GM12878 (cell line): ENCODE measurements at regions not wholly inside any gene's neighbourhood (a gene's known extent, or its start where the extent isn't known, plus 50 kb on each side); places are given as distances from the start of the nearest gene placed in this dataset.

Experiments
- ATAC-seq: fragments of 200-7000 bp; cut with Tn5 transposase; 3 replicates; pipeline ENCODE4 v1.9.1; 2020; ENCODE audit warnings: mild to moderate bottlenecking, moderate library complexity
- BruUV-seq: library from RNA; stranded (reverse); fragments of 400-500 nt; replicated peaks from 2 replicates; lab custom pipeline; 2021; lab: Mats Ljungman, UMichigan
- CTCF ChIA-PET: fragments of 300-600 bp; sonication (Branson Sonifier 250); formaldehyde crosslinking; extraction: SDS; loops from one replicate; lab custom pipeline; 2021; ENCODE audit warnings: inconsistent platforms; lab: Yijun Ruan, JAX
- POLR2A ChIA-PET: fragments of 350-600 bp; formaldehyde crosslinking; extraction: SDS; loops from one replicate; lab custom pipeline; 2021; ENCODE audit warnings: inconsistent platforms; lab: Charles Lee
- RAD21 ChIA-PET: fragments of 300-600 bp; sonication (Branson Sonifier 250); formaldehyde crosslinking; loops from one replicate; lab custom pipeline; 2023; ENCODE audit warnings: antibody characterized with exemption; ENCODE audit not compliant: unreplicated experiment; lab: Charles Lee
- SMC1A ChIA-PET: fragments of 300-600 bp; sonication (Branson Sonifier 250); formaldehyde crosslinking; loops from one replicate; lab custom pipeline; 2023; ENCODE audit not compliant: unreplicated experiment, uncharacterized antibody; lab: Charles Lee
- DNase-seq: peaks from one replicate; pipeline ENCODE4 v3.0.0-alpha.2; 2011; ENCODE audit warnings: low read depth, low spot score
- FAIRE-seq: peaks from 3 replicates; lab custom pipeline; 2011; peaks lifted over from hg19 to GRCh38; lab: Jason Lieb, UNC
- H2AFZ ChIP-seq: 2 replicates; pipeline ENCODE4 v1.6.0; 2011; ENCODE audit warnings: low read depth, low read length, control low read depth; ENCODE audit not compliant: control insufficient read depth
- H3K27ac ChIP-seq: 2 replicates; pipeline ENCODE4 v1.5.1; 2011; ENCODE audit warnings: control low read depth; ENCODE audit not compliant: control insufficient read depth, insufficient read depth
- H3K27me3 ChIP-seq, 2 experiments: replicated peaks in 1 of 2; 2 replicates each; pipeline versions ENCODE4 v1.6.0 to v1.6.1; 2011; ENCODE audit warnings: low read length in 1 of 2; ENCODE audit not compliant: control insufficient read depth in 2 of 2, insufficient read depth in 2 of 2
- H3K36me3 ChIP-seq, 2 experiments: 2 replicates each; pipeline ENCODE4 v1.5.1; 2011; ENCODE audit warnings: low read length in 1 of 2; ENCODE audit not compliant: control insufficient read depth in 2 of 2, insufficient read depth in 2 of 2
- H3K4me1 ChIP-seq: 2 replicates; pipeline ENCODE4 v1.6.1; 2011; ENCODE audit warnings: mild to moderate bottlenecking, low read length, moderate library complexity, mixed read lengths; ENCODE audit not compliant: control insufficient read depth, insufficient read depth
- H3K4me2 ChIP-seq: 2 replicates; pipeline ENCODE4 v1.6.0; 2011; ENCODE audit warnings: control low read depth; ENCODE audit not compliant: control insufficient read depth, insufficient read depth
- H3K4me3 ChIP-seq: fragments of 200-600 bp; sonication (generic); 2 replicates; pipeline ENCODE4 v1.5.1; 2016
- H3K79me2 ChIP-seq: 2 replicates; pipeline ENCODE4 v1.6.0; 2011; ENCODE audit warnings: low read length; ENCODE audit not compliant: control insufficient read depth, insufficient read depth
- H3K9ac ChIP-seq: 2 replicates; pipeline ENCODE4 v1.8.0; 2011; ENCODE audit warnings: low read length, control low read depth, mixed read lengths; ENCODE audit not compliant: control insufficient read depth, insufficient read depth
- H3K9me3 ChIP-seq: replicated peaks from 3 replicates; pipeline ENCODE4 v1.5.1; 2011; ENCODE audit warnings: mild to moderate bottlenecking, low read length; ENCODE audit not compliant: control insufficient read depth, insufficient read depth
- H4K20me1 ChIP-seq: 2 replicates; pipeline ENCODE4 v1.6.0; 2011; ENCODE audit not compliant: control insufficient read depth, insufficient read depth
- ASH2L ChIP-seq: fragments of 300-600, 200-600 bp; sonication (generic); IDR thresholded peaks from 2 replicates; pipeline ENCODE4 v1.6.1; 2017; ENCODE audit warnings: low read depth, mild to moderate bottlenecking, borderline replicate concordance
- BCLAF1 ChIP-seq: fragments of 450-650 bp; IDR thresholded peaks from 2 replicates; pipeline ENCODE4 v1.6.1; 2017; ENCODE audit warnings: antibody characterized with exemption, mild to moderate bottlenecking, moderate library complexity
- KDM1A ChIP-seq: fragments of 200-600 bp; sonication (generic); IDR thresholded peaks from 2 replicates; pipeline ENCODE4 v1.6.1; 2016; ENCODE audit warnings: borderline replicate concordance
- NFIC ChIP-seq: IDR thresholded peaks from 2 replicates; pipeline ENCODE4 v1.6.1; 2012; ENCODE audit warnings: low read depth, mild to moderate bottlenecking, inconsistent platforms, low read length, moderate library complexity
- PML ChIP-seq: IDR thresholded peaks from 2 replicates; pipeline ENCODE4 v1.6.1; 2012; ENCODE audit warnings: low read length, inconsistent platforms
- RBBP5 ChIP-seq: fragments of 200-600 bp; sonication (generic); conservative IDR thresholded peaks from 2 replicates; pipeline ENCODE4 v1.6.1; 2016
- SRF ChIP-seq, 2 experiments: IDR thresholded peaks; 2 replicates each; pipeline ENCODE4 v1.6.1; 2011; ENCODE audit warnings: low read depth in 2 of 2, low read length in 2 of 2, mild to moderate bottlenecking in 1 of 2, moderate library complexity in 1 of 2
- TCF3 ChIP-seq: IDR thresholded peaks from 2 replicates; pipeline ENCODE4 v1.6.1; 2012; ENCODE audit warnings: low read depth, mild to moderate bottlenecking, low read length, borderline replicate concordance; ENCODE audit not compliant: insufficient read depth
- whole genome bisulfite sequencing: methylation state at CpG from one replicate; pipeline ENCODE4 v1.1.6; 2016; ENCODE audit warnings: low lambda C conversion rate; ENCODE audit not compliant: insufficient replicate concordance, insufficient coverage; ENCODE audit errors: missing lambda C conversion rate; 5-methylcytosine and 5-hydroxymethylcytosine counted together
- in situ Hi-C: fragments of 300-500 bp; cut with MboI; formaldehyde crosslinking; loops from 9 replicates; pipeline ENCODE4 v1.14.3; 2018; ENCODE audit warnings: mixed read lengths
- intact Hi-C: fragments of 100-400 bp; cut with micrococcal nuclease; formaldehyde crosslinking; loops from one replicate; pipeline ENCODE4 v1.14.2; 2022; ENCODE audit not compliant: unreplicated experiment

DNA sequence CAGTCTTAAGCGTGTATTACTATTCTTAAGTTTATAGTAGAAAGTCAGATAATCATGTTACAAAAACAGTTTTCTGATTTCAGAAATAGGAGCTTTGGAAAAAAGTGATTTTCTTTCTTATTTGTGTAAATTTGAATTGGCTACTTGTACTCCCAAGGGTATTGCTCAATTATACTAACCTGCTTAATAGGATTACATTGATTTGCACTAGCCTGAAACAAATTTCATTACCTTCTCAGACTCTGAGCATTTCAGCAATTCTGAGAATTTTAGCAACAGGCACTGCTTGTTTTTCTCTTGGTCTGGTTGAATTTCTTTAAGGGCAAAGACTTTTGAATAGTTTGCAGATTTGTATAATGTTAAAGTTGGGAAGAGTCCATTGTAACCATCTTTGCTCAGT lies 87.2 kb upstream of the NXPH2 start:
- in situ Hi-C loops: no loop called here
- Histone ChIP-seq H3K36me3 (no peaks in the 10 kb centered on the region), H3K9me3 (no peaks in the 10 kb centered on the region), H3K4me1 (no peaks in the 10 kb centered on the region), H3K27ac (no peak overlapping the region), H3K4me3 (no peak overlapping the region), H2AFZ (no peak overlapping the region), H3K27me3 (no peaks in the 10 kb centered on the region), H3K9ac (no peak overlapping the region), H3K79me2 (no peaks in the 10 kb centered on the region), H3K4me2 (no peak overlapping the region), H4K20me1 (no peaks in the 10 kb centered on the region)
- ChIA-PET POLR2A (no interaction called here), CTCF (no interaction called here), SMC1A (no interaction called here), RAD21 (no interaction called here)
- no TSS peak for BruUV-seq
- DNase-seq (no peak), FAIRE-seq (no peak), ATAC-seq (no peak)
- intact Hi-C loops: no loop called here
- 0% methylated on average over 1 of the region's 1 CpG for WGBS
- TF ChIP-seq BCLAF1 (no peak), RBBP5 (no peak)

GRCh38 chr2:138866797-138867196 lies 86.6 kb upstream of the NXPH2 start:
- H2AFZ ChIP-seq: no peak overlapping the region
- DNase-seq: no peak
- H3K4me3 ChIP-seq: no peak overlapping the region
- in situ Hi-C loops (no loop called here), intact Hi-C loops (no loop called here)
- no peak for ATAC-seq
- no peak overlapping the region for H3K27ac ChIP-seq
- no peaks in the 10 kb centered on the region for H3K4me1 ChIP-seq
- no peaks in the 10 kb centered on the region for H3K36me3 ChIP-seq
- H3K79me2 ChIP-seq: no peaks in the 10 kb centered on the region
- H3K27me3 ChIP-seq: no peaks in the 10 kb centered on the region
- no TSS peak for BruUV-seq
- ChIA-PET RAD21 (no interaction called here), CTCF (no interaction called here), SMC1A (no interaction called here), POLR2A (no interaction called here)
- H3K4me2 ChIP-seq: no peak overlapping the region
- FAIRE-seq: no peak
- H3K9ac ChIP-seq: no peak overlapping the region
- H4K20me1 ChIP-seq: no peaks in the 10 kb centered on the region
- H3K9me3 ChIP-seq: no peaks in the 10 kb centered on the region
- TF ChIP-seq TCF3: no peak
- TF ChIP-seq PML: no peak
- TF ChIP-seq NFIC: no peak
- TF ChIP-seq ASH2L: no peak
- TF ChIP-seq KDM1A: no peak
- no peak for TF ChIP-seq SRF (IDR thresholded peaks at IDR 0.05; ENCODE audit: low read depth in 2 of 2, low read length in 2 of 2)
